Endothelial cell (in vitro differentiated cells): ENCODE measurements at regions not wholly inside any gene's neighbourhood (a gene's known extent, or its start where the extent isn't known, plus 50 kb on each side); places are given as distances from the start of the nearest gene placed in this dataset.

ENCODE experiments used
- DNase-seq: peaks from one replicate; pipeline ENCODE4 v3.0.0; 2021; ENCODE audit warnings: low spot score
- H3K27ac Mint-ChIP-seq: one replicate; pipeline ENCODE4 v1.8.0; 2021; ENCODE audit warnings: mixed read lengths, inconsistent platforms; ENCODE audit not compliant: unreplicated experiment
- H3K27me3 Mint-ChIP-seq: one replicate; pipeline ENCODE4 v1.8.0; 2021; ENCODE audit warnings: mild to moderate bottlenecking, moderate library complexity, mixed read lengths, inconsistent platforms; ENCODE audit not compliant: unreplicated experiment
- H3K36me3 Mint-ChIP-seq: one replicate; pipeline ENCODE4 v1.8.0; 2021; ENCODE audit warnings: mild to moderate bottlenecking, low read depth, mixed read lengths, inconsistent platforms; ENCODE audit not compliant: unreplicated experiment
- H3K4me1 Mint-ChIP-seq: one replicate; pipeline ENCODE4 v1.8.0; 2021; ENCODE audit warnings: mild to moderate bottlenecking, mixed read lengths, inconsistent platforms; ENCODE audit not compliant: unreplicated experiment
- H3K4me3 Mint-ChIP-seq: one replicate; pipeline ENCODE4 v1.8.0; 2021; ENCODE audit warnings: mild to moderate bottlenecking, mixed read lengths, inconsistent platforms; ENCODE audit not compliant: unreplicated experiment
- H3K9me3 Mint-ChIP-seq: one replicate; pipeline ENCODE4 v1.8.0; 2021; ENCODE audit warnings: mixed read lengths, inconsistent platforms; ENCODE audit not compliant: unreplicated experiment
- TF ChIP-seq, protein P1 (sequence below): fragments of 200-600 bp; sonication (generic); IDR thresholded peaks from one replicate; pipeline ENCODE4 v1.5.0; 2021; ENCODE audit warnings: antibody characterized with exemption; ENCODE audit not compliant: unreplicated experiment

DNA sequence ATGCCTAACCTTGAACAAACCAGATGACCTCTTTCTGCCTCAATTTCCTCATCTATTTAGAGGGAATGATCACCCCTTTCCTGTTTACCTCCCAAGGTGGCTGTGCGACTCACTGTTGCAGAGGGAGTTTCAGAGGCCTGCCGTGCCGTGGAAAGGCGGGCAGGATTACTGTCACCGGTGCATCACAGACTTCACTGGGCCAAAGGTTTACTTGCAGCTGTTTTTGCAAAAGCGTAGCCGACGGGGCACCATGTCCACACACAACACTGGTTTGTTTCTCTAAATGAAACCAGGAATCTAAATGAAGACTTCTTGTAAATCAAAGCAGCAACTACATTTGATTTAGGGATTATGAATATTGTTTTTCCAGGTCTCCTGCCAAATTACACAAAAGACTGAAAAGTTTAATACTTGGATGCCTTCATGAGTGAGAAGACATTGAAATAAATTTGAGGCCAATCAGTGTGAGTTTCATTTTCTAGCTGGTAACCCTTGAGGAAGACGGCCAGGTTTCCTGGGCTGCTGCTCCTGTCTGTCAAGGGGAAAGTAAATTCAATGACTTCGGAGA, 696.1 kb upstream of the TMEM132C start:
- H3K4me3 Mint-ChIP-seq, result no peak overlapping the region
- no peak for DNase-seq
- peaks cover 16% of the 10 kb centered on the region for H3K36me3 Mint-ChIP-seq
- no peak overlapping the region for H3K27ac Mint-ChIP-seq
- peaks cover 42% of the 10 kb centered on the region for H3K9me3 Mint-ChIP-seq
- TF ChIP-seq, protein P1, sequence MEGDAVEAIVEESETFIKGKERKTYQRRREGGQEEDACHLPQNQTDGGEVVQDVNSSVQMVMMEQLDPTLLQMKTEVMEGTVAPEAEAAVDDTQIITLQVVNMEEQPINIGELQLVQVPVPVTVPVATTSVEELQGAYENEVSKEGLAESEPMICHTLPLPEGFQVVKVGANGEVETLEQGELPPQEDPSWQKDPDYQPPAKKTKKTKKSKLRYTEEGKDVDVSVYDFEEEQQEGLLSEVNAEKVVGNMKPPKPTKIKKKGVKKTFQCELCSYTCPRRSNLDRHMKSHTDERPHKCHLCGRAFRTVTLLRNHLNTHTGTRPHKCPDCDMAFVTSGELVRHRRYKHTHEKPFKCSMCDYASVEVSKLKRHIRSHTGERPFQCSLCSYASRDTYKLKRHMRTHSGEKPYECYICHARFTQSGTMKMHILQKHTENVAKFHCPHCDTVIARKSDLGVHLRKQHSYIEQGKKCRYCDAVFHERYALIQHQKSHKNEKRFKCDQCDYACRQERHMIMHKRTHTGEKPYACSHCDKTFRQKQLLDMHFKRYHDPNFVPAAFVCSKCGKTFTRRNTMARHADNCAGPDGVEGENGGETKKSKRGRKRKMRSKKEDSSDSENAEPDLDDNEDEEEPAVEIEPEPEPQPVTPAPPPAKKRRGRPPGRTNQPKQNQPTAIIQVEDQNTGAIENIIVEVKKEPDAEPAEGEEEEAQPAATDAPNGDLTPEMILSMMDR, result no peak
- no peaks in the 10 kb centered on the region for H3K4me1 Mint-ChIP-seq
- H3K27me3 Mint-ChIP-seq, result peaks cover 14% of the 10 kb centered on the region

DNA sequence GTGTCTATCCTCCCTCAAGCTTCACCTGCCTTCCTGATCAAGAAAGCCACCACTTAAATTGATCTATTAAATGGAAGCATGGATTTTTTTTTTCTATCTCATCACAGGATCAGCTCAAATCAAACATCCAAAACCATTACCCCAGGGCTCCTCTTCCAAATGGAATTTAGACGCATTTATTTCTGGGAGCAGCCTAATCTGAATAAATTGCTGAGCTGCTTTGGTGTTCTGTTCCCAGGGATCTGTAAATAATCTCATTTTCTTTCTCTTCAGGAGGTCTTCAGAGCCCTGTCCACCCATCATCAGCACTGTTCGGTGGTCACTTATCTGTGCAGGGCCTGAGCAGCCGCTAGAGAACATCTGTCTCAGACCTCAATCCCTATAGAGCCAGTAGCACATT, 695.4 kb upstream of the TMEM132C start:
- Mint-ChIP-seq H3K4me1 (no peaks in the 10 kb centered on the region), H3K9me3 (peaks cover 42% of the 10 kb centered on the region), H3K36me3 (peaks cover 16% of the 10 kb centered on the region), H3K27ac (no peak overlapping the region), H3K27me3 (peaks cover 14% of the 10 kb centered on the region), H3K4me3 (no peak overlapping the region)
- TF ChIP-seq, protein P1, result no peak
- no peak for DNase-seq

DNA sequence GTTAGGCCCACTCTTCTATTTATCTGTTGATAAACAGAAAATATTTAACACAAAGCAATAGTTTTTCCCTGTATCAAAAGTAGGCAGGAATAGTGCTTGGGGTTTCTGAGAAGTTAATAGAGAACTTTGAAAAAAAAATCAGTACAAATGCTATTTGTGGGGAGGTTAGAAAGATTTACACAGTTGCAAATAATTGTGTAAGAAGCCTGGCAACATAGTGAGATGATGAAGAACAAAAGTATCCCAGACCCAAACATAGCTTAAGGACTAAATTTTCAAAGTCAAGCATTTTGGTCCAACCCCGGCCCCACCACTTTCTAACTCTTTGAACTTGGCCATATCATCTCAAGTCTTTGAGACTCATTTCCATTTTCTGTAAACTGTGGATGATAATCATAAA, 687.5 kb upstream of the TMEM132C start:
- no peaks in the 10 kb centered on the region for H3K4me1 Mint-ChIP-seq
- H3K36me3 Mint-ChIP-seq, result peaks cover 4% of the 10 kb centered on the region
- H3K9me3 Mint-ChIP-seq, result peaks cover 17% of the 10 kb centered on the region
- no peak overlapping the region for H3K27ac Mint-ChIP-seq
- TF ChIP-seq, protein P1, result no peak
- H3K27me3 Mint-ChIP-seq, result no peaks in the 10 kb centered on the region
- DNase-seq, result no peak
- no peak overlapping the region for H3K4me3 Mint-ChIP-seq

DNA sequence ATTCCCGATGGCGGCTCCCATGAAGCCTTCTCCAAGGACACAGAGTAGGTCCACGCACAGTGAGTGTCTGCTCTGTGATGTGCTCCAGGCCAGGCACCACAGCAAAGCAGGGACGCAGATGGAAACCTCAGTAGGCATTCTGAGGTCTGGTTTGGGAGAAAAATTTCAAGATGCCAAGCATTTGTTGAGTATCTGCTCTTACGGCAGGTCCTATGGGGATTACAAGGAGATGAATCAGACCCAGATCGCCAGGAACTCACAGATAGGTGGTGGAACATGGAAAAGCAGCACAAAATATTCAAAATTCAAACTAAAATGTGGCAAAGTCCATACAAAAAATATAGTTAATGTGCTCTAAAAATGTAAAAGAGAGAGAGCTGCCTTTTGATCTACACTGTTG, 684.9 kb upstream of the TMEM132C start:
- no peak for DNase-seq
- TF ChIP-seq, protein P1, result no peak

DNA sequence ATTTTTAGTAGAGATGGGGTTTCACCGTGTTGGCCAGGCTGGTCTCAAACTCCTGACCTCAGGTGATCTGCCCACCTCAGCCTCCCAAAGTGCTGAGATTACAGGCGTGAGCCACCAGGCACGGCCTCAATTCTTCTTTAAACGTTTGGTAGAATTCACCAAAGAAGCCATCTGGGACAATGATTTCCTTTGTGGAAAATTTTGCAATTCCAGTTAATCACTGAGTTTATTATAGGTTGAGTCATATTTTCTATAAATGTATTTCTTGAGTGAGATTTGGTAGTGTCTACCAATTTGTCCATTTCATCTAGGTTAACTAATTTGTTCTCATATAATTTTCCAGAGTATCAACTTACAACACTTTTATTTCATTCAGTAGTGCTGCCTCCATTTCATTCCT, 683.9 kb upstream of the TMEM132C start:
- Mint-ChIP-seq H3K27me3 (no peaks in the 10 kb centered on the region), H3K4me3 (no peak overlapping the region), H3K27ac (no peak overlapping the region), H3K36me3 (no peaks in the 10 kb centered on the region), H3K4me1 (no peaks in the 10 kb centered on the region), H3K9me3 (peaks cover 13% of the 10 kb centered on the region)
- TF ChIP-seq, protein P1, result no peak
- DNase-seq, result no peak

More for the DNA sequence above, 684.9 kb upstream of the TMEM132C start:
- no peak overlapping the region for H3K4me3 Mint-ChIP-seq
- H3K27ac Mint-ChIP-seq, result no peak overlapping the region
- H3K36me3 Mint-ChIP-seq, result no peaks in the 10 kb centered on the region
- H3K4me1 Mint-ChIP-seq, result no peaks in the 10 kb centered on the region
- peaks cover 8% of the 10 kb centered on the region for H3K9me3 Mint-ChIP-seq
- no peaks in the 10 kb centered on the region for H3K27me3 Mint-ChIP-seq
